Vagina (tissue), 2 donors: ENCODE measurements at regions not wholly inside any gene's neighbourhood (a gene's known extent, or its start where the extent isn't known, plus 50 kb on each side); places are given as distances from the start of the nearest gene placed in this dataset.

Experiments
- CTCF ChIP-seq, 3 experiments: fragments of 450-650 bp in 2 of 3; fragments of 200-600 bp in 1 of 3; sonication (generic) in 1 of 3; IDR thresholded peaks; one replicate each; pipeline ENCODE4 v1.5.1; 2017 to 2019; ENCODE audit warnings: antibody characterized with exemption in 3 of 3, mild to moderate bottlenecking in 2 of 3, moderate library complexity in 2 of 3
- POLR2A ChIP-seq, 2 donors: fragments of 450-650 bp; IDR thresholded peaks; one replicate each; pipeline ENCODE4 v1.6.1; 2017; ENCODE audit warnings: antibody characterized with exemption in 2 of 2, mild to moderate bottlenecking in 2 of 2, moderate library complexity in 2 of 2

GRCh38 chr10:113486531-113486930 is 66.3 kb upstream of the HABP2 start:
- TF ChIP-seq CTCF (IDR thresholded peaks at IDR 0.05) (no peak), POLR2A (IDR thresholded peaks at IDR 0.05) (no peak)
